Activated naive CD8-positive, alpha-beta T cell treated with anti-CD3 and anti-CD28 coated beads, Interleukin-2, amount 50 U/mL, for 24 hours (primary cell): ENCODE measurements at regions not wholly inside any gene's neighbourhood (a gene's known extent, or its start where the extent isn't known, plus 50 kb on each side); places are given as distances from the start of the nearest gene placed in this dataset.
"Not testable (repeated sequence)": the region's sequence is repeated elsewhere in the genome, so short reads cannot be mapped to it uniquely, and the experiment has no call there.

ENCODE experiments used
- ATAC-seq: fragments of 150-1000 bp; cut with Tn5 transposase; one replicate; pipeline ENCODE4 v1.10.0; 2021
- DNase-seq: peaks from one replicate; pipeline ENCODE4 v3.0.0; 2021
- H3K27ac Mint-ChIP-seq: one replicate; pipeline ENCODE4 v1.8.0; 2021; ENCODE audit warnings: mild to moderate bottlenecking, mixed read lengths
- H3K27me3 Mint-ChIP-seq: one replicate; pipeline ENCODE4 v1.8.0; 2021; ENCODE audit warnings: mixed read lengths
- H3K36me3 Mint-ChIP-seq: one replicate; pipeline ENCODE4 v1.8.0; 2021; ENCODE audit warnings: low read depth, mixed read lengths
- H3K4me1 Mint-ChIP-seq: one replicate; pipeline ENCODE4 v1.8.0; 2021; ENCODE audit warnings: mixed read lengths
- H3K4me3 Mint-ChIP-seq: one replicate; pipeline ENCODE4 v1.8.0; 2021; ENCODE audit warnings: mild to moderate bottlenecking, moderate library complexity, mixed read lengths
- H3K9me3 Mint-ChIP-seq: one replicate; pipeline ENCODE4 v1.8.0; 2021; ENCODE audit warnings: mixed read lengths

- DNase-seq, H3K27ac Mint-ChIP-seq, H3K4me3 Mint-ChIP-seq, H3K9me3 Mint-ChIP-seq, ATAC-seq, H3K36me3 Mint-ChIP-seq, H3K4me1 Mint-ChIP-seq, H3K27me3 Mint-ChIP-seq: not testable (repeated sequence)
Measured at GRCh38 chr1:206298032-206298392, 94.7 kb downstream of the SRGAP2 start.

DNA sequence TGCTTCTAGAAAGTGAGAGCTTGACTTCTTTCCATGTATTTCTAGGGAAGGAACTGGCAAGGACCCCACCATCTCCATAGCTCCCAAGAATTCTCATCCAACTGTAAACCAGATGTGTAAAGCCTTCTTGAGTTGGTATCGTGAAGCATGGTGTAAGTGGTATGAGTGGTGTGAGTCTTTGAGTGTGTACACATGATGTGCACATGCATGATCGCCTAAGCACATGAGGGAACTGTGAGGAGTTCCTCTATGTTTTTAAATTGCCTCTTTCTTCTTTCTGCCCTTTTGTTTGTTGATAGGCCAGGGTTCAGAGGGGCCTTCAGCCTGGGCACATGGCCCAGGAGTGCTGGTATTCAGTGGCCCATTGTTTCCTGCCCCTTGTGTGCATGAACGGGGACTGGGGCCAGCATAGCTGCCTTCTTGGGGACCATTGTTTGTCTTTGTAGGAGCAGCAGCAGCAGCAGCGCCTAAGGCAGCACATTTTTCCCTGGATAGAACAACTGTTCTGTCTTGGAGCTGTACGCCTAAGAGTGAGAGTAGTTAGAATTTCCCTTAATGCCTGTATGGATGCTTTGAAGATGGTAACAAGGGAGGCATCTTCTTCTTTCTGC is 95.9 kb downstream of the SRGAP2 start:
- not testable (repeated sequence) for H3K4me3 Mint-ChIP-seq, ATAC-seq, H3K9me3 Mint-ChIP-seq, H3K27me3 Mint-ChIP-seq, H3K4me1 Mint-ChIP-seq, H3K36me3 Mint-ChIP-seq, H3K27ac Mint-ChIP-seq, DNase-seq

DNA sequence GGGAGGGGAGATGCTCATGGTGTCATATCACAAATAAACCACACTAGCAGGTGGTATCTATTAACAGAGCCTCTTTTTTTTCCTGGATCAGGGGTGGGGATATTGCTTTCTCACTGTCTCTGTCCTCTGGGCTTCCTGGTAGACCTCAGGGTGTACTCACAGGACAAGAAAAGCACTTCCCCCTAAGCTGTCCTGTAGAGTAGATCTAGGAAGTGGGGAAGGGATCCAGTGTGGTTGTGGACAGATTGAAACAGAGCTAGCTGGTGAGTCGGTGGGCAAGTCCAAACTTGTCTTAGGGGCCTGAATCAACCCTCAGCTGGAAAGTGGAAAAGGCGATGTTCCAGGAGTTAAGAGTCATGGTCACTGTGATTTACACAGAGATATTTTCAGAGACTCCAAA is 96.6 kb downstream of the SRGAP2 start:
- not testable (repeated sequence) for H3K9me3 Mint-ChIP-seq, H3K27ac Mint-ChIP-seq, DNase-seq, H3K4me1 Mint-ChIP-seq, H3K4me3 Mint-ChIP-seq, H3K27me3 Mint-ChIP-seq, H3K36me3 Mint-ChIP-seq, ATAC-seq

GRCh38 chr1:206302056-206302455 is 98.7 kb downstream of the SRGAP2 start:
- H3K27ac Mint-ChIP-seq, H3K4me1 Mint-ChIP-seq, DNase-seq, H3K36me3 Mint-ChIP-seq, H3K9me3 Mint-ChIP-seq, H3K27me3 Mint-ChIP-seq, H3K4me3 Mint-ChIP-seq, ATAC-seq: not testable (repeated sequence)

GRCh38 chr1:206307442-206307841 is 104.1 kb downstream of the SRGAP2 start:
- H3K9me3 Mint-ChIP-seq, H3K36me3 Mint-ChIP-seq: not testable (repeated sequence)

GRCh38 chr1:206310948-206311347 is 107.6 kb downstream of the SRGAP2 start:
- H3K4me1 Mint-ChIP-seq, H3K4me3 Mint-ChIP-seq, H3K27ac Mint-ChIP-seq, ATAC-seq, H3K36me3 Mint-ChIP-seq, H3K27me3 Mint-ChIP-seq, H3K9me3 Mint-ChIP-seq, DNase-seq: not testable (repeated sequence)

More at GRCh38 chr1:206307442-206307841, 104.1 kb downstream of the SRGAP2 start:
- not testable (repeated sequence) for DNase-seq, H3K4me1 Mint-ChIP-seq, H3K27ac Mint-ChIP-seq, H3K4me3 Mint-ChIP-seq, ATAC-seq, H3K27me3 Mint-ChIP-seq

DNA sequence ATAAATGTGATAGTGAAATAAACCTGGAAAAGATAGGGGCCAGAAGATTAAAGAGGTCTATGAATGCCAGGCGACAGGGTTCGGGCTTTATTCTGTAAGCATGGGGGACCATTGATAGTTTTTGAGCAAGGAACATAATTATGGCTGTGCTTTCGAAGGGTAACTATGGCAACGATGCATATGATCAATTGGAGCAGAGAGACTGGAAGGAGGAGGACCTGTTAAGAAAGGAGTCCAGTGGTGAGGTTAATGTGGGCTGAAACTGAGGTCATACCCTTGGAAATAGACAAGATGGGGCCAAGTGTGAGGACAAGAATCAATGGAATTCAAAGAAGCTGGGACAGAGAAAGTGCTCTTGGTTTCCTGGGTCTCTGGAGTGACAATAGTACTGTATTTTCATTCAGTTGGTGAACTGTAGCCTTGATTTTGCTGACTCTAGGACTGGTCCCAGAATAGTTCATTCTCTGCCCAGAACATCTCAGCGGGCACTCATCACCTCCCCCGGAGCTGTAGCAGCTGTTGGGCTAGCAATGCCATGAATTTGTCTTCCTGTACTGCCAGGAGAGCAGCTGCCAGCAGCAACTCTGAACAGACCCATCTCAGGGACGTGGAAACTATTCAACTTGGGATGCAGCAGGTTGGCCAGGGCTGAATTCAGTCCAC is 108.4 kb downstream of the SRGAP2 start:
- H3K4me3 Mint-ChIP-seq, H3K36me3 Mint-ChIP-seq, H3K27ac Mint-ChIP-seq, H3K27me3 Mint-ChIP-seq, H3K4me1 Mint-ChIP-seq, H3K9me3 Mint-ChIP-seq, ATAC-seq, DNase-seq: not testable (repeated sequence)

DNA sequence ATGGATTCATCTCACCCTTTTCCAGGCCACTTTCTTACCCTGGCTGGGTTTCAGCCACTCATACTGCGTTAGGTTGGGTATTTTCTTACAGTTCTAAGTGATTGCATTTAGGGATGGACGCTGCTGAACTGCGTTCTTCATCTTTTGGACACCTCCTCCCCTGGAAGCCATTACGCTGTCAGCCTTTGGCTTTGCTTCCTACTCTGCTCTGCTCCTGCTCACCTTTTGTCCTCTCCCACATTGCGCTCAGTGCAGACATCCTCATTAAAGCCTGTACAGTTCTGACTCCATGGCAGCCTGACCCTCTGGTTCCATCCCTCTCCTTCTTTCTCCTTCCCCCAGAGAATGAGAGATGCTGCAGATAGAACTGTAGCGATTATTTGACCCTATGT is 108.9 kb downstream of the SRGAP2 start:
- H3K4me3 Mint-ChIP-seq, H3K27me3 Mint-ChIP-seq, H3K9me3 Mint-ChIP-seq, DNase-seq, H3K36me3 Mint-ChIP-seq, H3K4me1 Mint-ChIP-seq, ATAC-seq, H3K27ac Mint-ChIP-seq: not testable (repeated sequence)

DNA sequence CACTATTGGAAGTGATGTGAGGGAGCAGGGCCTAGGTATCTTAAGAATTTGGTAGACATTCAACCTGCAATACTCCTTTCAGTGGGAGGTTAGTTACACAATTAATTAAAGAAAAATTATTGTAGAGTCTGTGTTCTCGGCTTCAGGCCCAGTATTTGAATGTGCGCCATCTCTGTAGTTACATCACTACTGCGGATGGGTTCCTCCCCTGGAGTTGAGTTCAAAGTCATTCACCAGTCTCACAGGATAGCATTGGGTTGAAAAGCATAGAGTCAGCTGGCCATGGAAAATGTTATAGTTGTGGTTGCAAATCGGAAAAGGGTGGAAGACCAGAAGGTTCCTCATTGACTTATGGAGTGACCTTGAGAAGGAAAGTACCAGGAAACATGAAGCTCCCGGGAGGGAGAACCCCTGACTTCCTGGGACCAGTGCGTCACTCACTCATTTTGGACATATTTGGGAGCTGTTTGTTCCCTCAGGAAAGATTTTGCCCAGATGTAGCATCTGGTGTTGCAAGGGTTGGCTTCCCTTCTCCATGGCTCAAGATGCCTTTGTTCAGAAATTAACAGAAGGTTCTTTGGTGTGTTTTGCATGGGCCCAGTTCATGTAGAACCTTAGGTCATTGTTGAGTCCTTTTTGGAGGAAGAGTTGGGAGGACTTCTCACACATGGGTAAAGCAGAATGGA is 111.8 kb downstream of the SRGAP2 start:
- H3K27me3 Mint-ChIP-seq, H3K4me1 Mint-ChIP-seq, H3K9me3 Mint-ChIP-seq, H3K27ac Mint-ChIP-seq, ATAC-seq, H3K36me3 Mint-ChIP-seq, DNase-seq, H3K4me3 Mint-ChIP-seq: not testable (repeated sequence)

- H3K27me3 Mint-ChIP-seq, H3K27ac Mint-ChIP-seq, H3K4me1 Mint-ChIP-seq, ATAC-seq, DNase-seq, H3K9me3 Mint-ChIP-seq, H3K4me3 Mint-ChIP-seq, H3K36me3 Mint-ChIP-seq: not testable (repeated sequence)
Measured at GRCh38 chr1:206316901-206317300, 113.6 kb downstream of the SRGAP2 start.

GRCh38 chr1:206317878-206318514 is 114.7 kb downstream of the SRGAP2 start:
- not testable (repeated sequence) for H3K4me3 Mint-ChIP-seq, ATAC-seq

DNA sequence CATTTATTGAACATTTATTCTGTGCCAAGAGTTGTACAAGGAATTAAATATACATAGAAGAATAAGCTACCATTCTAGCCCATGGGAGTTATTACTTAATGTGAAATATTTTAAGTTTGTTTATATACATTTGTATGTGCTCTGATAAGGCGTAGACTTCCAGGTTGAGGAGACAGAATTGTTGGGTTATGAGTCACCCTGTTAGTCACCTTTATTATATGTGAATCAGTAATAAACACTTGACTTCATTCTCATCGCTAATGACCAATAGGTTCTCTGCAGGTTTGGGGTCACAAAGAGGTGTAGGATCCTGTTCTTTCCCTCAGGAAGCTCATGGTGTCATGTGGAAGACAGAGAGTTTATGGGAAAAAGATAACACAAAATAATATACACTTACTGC is 116.9 kb downstream of the SRGAP2 start:
- not testable (repeated sequence) for H3K9me3 Mint-ChIP-seq, H3K4me1 Mint-ChIP-seq, H3K4me3 Mint-ChIP-seq, H3K36me3 Mint-ChIP-seq, DNase-seq, H3K27ac Mint-ChIP-seq, H3K27me3 Mint-ChIP-seq, ATAC-seq

More at GRCh38 chr1:206317878-206318514, 114.7 kb downstream of the SRGAP2 start:
- H3K27me3 Mint-ChIP-seq, H3K36me3 Mint-ChIP-seq, H3K4me1 Mint-ChIP-seq, DNase-seq, H3K27ac Mint-ChIP-seq, H3K9me3 Mint-ChIP-seq: not testable (repeated sequence)

GRCh38 chr1:206326159-206326939 is 123.0 kb downstream of the SRGAP2 start:
- not testable (repeated sequence) for H3K27me3 Mint-ChIP-seq, H3K4me3 Mint-ChIP-seq, DNase-seq, H3K4me1 Mint-ChIP-seq, H3K9me3 Mint-ChIP-seq, H3K36me3 Mint-ChIP-seq, ATAC-seq, H3K27ac Mint-ChIP-seq

DNA sequence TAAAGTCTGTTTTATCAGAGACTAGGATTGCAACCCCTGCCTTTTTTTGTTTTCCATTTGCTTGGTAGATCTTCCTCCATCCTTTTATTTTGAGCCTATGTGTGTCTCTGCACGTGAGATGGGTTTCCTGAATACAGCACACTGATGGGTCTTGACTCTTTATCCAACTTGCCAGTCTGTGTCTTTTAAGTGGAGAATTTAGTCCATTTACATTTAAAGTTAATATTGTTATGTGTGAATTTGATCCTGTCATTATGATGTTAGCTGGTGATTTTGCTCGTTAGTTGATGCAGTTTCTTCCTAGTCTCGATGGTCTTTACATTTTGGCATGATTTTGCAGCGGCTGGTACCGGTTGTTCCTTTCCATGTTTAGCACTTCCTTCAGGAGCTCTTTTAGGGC is 128.3 kb downstream of the SRGAP2 start:
- not testable (repeated sequence) for H3K27me3 Mint-ChIP-seq, DNase-seq, H3K4me1 Mint-ChIP-seq, H3K4me3 Mint-ChIP-seq, H3K36me3 Mint-ChIP-seq, H3K9me3 Mint-ChIP-seq, H3K27ac Mint-ChIP-seq, ATAC-seq
